Caco-2 (cell line): ENCODE measurements at regions not wholly inside any gene's neighbourhood (a gene's known extent, or its start where the extent isn't known, plus 50 kb on each side); places are given as distances from the start of the nearest gene placed in this dataset.

Experiments used
- BruUV-seq: library from RNA; stranded (reverse); fragments of 400-500 nt; replicated peaks from 2 replicates; lab custom pipeline; 2021; lab: Mats Ljungman, UMichigan
- CTCF ChIA-PET: fragments of 300-600 bp; sonication (Branson Sonifier 250); formaldehyde crosslinking; loops from one replicate; lab custom pipeline; 2022; ENCODE audit warnings: antibody characterized with exemption; lab: Charles Lee
- POLR2A ChIA-PET: fragments of 300-600 bp; sonication (Branson Sonifier 250); formaldehyde crosslinking; loops from one replicate; lab custom pipeline; 2022; ENCODE audit warnings: antibody characterized with exemption; lab: Charles Lee
- DNase-seq, 2 experiments: peaks; one replicate each; pipeline versions ENCODE4 v3.0.0 to v3.0.0-alpha.2; 2020 to 2022
- H3K27me3 ChIP-seq: replicated peaks from 2 replicates; pipeline ENCODE4 v1.6.0; 2011; ENCODE audit warnings: low read length; ENCODE audit not compliant: control insufficient read depth, insufficient read depth
- H3K36me3 ChIP-seq: 2 replicates; pipeline ENCODE4 v1.5.1; 2011; ENCODE audit warnings: low read length; ENCODE audit not compliant: control insufficient read depth, insufficient read depth
- H3K4me1 ChIP-seq: fragments of 250-450 bp; sonication (Bioruptor Pico); 2 replicates; pipeline ENCODE4 v1.5.1; 2020; ENCODE audit warnings: mild to moderate bottlenecking
- H3K4me3 ChIP-seq: 2 replicates; pipeline ENCODE4 v1.5.1; 2011; ENCODE audit warnings: low read depth, mild to moderate bottlenecking, control low read depth, low read length
- H3K9me3 ChIP-seq: fragments of 250-450 bp; sonication (Bioruptor Pico); 2 replicates; pipeline ENCODE4 v1.5.1; 2020; ENCODE audit warnings: mild to moderate bottlenecking, moderate library complexity
- H3K27ac Mint-ChIP-seq: one replicate; pipeline ENCODE4 v1.8.0; 2022; ENCODE audit warnings: mixed read lengths; ENCODE audit not compliant: unreplicated experiment
- H3K27me3 Mint-ChIP-seq: one replicate; pipeline ENCODE4 v1.8.0; 2022; ENCODE audit warnings: mixed read lengths; ENCODE audit not compliant: insufficient read depth, unreplicated experiment
- H3K36me3 Mint-ChIP-seq: one replicate; pipeline ENCODE4 v1.8.0; 2022; ENCODE audit warnings: mild to moderate bottlenecking, mixed read lengths; ENCODE audit not compliant: insufficient read depth, unreplicated experiment
- H3K4me1 Mint-ChIP-seq: one replicate; pipeline ENCODE4 v1.8.0; 2022; ENCODE audit warnings: low read depth, mixed read lengths; ENCODE audit not compliant: unreplicated experiment
- H3K4me3 Mint-ChIP-seq: one replicate; pipeline ENCODE4 v1.8.0; 2022; ENCODE audit warnings: mild to moderate bottlenecking, moderate library complexity, mixed read lengths; ENCODE audit not compliant: unreplicated experiment
- H3K9me3 Mint-ChIP-seq: one replicate; pipeline ENCODE4 v1.8.0; 2022; ENCODE audit warnings: mixed read lengths; ENCODE audit not compliant: unreplicated experiment
- intact Hi-C: fragments of 100-400 bp; cut with micrococcal nuclease; formaldehyde crosslinking; loops from one replicate; pipeline ENCODE4 v1.10.0; 2022; ENCODE audit not compliant: unreplicated experiment
- TF ChIP-seq, protein P1 (sequence below), 2 experiments: fragments of 200-600 bp in 1 of 2; IDR thresholded peaks; 1 replicate in 1 of 2; 2 replicates in 1 of 2; pipeline versions ENCODE4 v1.5.1 to v1.8.0; 2011 to 2022; ENCODE audit warnings: antibody characterized with exemption in 1 of 2, control low read depth in 1 of 2, inconsistent platforms in 1 of 2, low read depth in 1 of 2, low read length in 1 of 2, mild to moderate bottlenecking in 1 of 2, moderate library complexity in 1 of 2; ENCODE audit not compliant: insufficient read depth in 1 of 2, severe bottlenecking in 1 of 2, unreplicated experiment in 1 of 2

DNA sequence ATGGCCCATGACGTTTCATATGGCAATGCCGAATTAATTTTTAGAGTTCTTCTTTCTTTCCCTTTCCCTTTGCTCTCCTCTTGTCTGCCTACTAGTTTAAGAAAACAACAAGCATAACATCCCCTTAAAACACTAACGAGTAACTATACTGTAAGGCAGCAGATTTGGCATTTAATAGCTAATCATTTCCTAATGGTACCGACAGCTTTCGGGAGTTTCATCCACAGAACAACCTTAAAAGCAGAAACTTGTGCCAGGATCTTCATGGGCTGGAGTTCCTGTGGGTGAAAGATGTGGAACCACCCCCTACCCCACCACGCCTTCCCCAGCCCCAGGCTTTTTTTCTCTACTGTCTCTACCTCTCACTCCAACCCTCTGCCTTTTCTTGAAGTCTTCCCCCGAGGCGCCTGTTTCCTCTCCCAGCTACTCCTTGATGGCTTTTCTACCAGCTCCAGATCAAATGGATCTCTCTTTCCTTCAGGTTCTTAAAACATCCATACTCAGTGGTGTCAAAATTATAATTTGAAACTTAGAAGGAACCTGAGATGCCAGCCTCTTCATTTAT lies 319.5 kb downstream of the PIK3R1 start:
- no peak overlapping the region for H3K4me3 ChIP-seq
- Mint-ChIP-seq H3K36me3 (no peaks in the 10 kb centered on the region), H3K27ac (no peak overlapping the region), H3K4me3 (no peak overlapping the region), H3K27me3 (no peaks in the 10 kb centered on the region), H3K9me3 (no peaks in the 10 kb centered on the region), H3K4me1 (peaks cover 4% of the 10 kb centered on the region)
- TF ChIP-seq, protein P1, sequence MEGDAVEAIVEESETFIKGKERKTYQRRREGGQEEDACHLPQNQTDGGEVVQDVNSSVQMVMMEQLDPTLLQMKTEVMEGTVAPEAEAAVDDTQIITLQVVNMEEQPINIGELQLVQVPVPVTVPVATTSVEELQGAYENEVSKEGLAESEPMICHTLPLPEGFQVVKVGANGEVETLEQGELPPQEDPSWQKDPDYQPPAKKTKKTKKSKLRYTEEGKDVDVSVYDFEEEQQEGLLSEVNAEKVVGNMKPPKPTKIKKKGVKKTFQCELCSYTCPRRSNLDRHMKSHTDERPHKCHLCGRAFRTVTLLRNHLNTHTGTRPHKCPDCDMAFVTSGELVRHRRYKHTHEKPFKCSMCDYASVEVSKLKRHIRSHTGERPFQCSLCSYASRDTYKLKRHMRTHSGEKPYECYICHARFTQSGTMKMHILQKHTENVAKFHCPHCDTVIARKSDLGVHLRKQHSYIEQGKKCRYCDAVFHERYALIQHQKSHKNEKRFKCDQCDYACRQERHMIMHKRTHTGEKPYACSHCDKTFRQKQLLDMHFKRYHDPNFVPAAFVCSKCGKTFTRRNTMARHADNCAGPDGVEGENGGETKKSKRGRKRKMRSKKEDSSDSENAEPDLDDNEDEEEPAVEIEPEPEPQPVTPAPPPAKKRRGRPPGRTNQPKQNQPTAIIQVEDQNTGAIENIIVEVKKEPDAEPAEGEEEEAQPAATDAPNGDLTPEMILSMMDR (IDR thresholded peaks at IDR 0.05; ENCODE audit: insufficient read depth in 1 of 2, low read depth in 1 of 2, low read length in 1 of 2, severe bottlenecking in 1 of 2, unreplicated experiment in 1 of 2), result no peak
- no peaks in the 10 kb centered on the region for H3K9me3 ChIP-seq
- ChIA-PET CTCF (no interaction called here), POLR2A (no interaction called here)
- BruUV-seq, result no TSS peak
- no peaks in the 10 kb centered on the region for H3K36me3 ChIP-seq
- intact Hi-C loops, result no loop called here
- no peaks in the 10 kb centered on the region; the same call in 1 of the 2 replicates for H3K27me3 ChIP-seq
- DNase-seq, result no peak
- no peaks in the 10 kb centered on the region; the same call in 1 of the 2 replicates for H3K4me1 ChIP-seq

DNA sequence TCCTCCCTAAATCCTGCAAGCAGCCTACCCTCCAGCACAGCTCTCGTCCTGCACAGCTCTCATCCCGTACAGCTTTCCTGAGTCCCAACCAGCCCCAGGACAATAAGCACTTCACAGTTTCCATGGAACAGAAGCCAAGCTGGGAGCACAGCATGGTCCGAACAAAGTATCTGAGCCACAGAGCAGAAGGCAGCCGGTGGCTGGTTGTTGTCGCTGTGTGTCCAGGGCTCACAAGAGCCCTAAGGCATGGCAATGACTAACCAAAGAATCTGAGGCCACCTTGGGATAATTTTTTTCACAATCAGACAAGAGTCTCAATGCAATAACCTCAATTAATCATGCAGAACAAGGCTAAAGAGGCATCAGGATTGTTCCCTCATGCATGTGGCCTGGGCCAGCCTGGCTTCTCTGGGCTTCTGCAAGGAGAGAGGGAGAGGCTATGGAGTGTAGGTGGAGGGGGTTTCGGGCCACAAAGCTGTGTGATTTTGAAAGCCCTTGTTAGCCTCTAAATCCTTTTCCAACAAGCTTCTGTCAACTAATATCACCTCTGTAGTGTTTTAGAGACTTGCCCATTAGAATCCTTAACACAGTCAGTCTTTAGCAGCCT lies 323.4 kb downstream of the PIK3R1 start:
- peaks cover 4% of the 10 kb centered on the region for H3K4me1 Mint-ChIP-seq
- Histone ChIP-seq H3K4me1 (no peaks in the 10 kb centered on the region; the same call in 1 of the 2 replicates), H3K36me3 (no peaks in the 10 kb centered on the region), H3K9me3 (no peaks in the 10 kb centered on the region), H3K4me3 (no peak overlapping the region), H3K27me3 (no peaks in the 10 kb centered on the region; the same call in 1 of the 2 replicates)
- H3K9me3 Mint-ChIP-seq, result no peaks in the 10 kb centered on the region
- ChIA-PET POLR2A (no interaction called here), CTCF (no interaction called here)
- BruUV-seq, result no TSS peak
- no peaks in the 10 kb centered on the region for H3K36me3 Mint-ChIP-seq
- intact Hi-C loops, result no loop called here
- no peaks in the 10 kb centered on the region for H3K27me3 Mint-ChIP-seq
- TF ChIP-seq, protein P1 (IDR thresholded peaks at IDR 0.05; ENCODE audit: insufficient read depth in 1 of 2, low read depth in 1 of 2, low read length in 1 of 2, severe bottlenecking in 1 of 2, unreplicated experiment in 1 of 2), result no peak
- H3K4me3 Mint-ChIP-seq, result no peak overlapping the region
- peak overlapping the region; percentile 57 for H3K27ac Mint-ChIP-seq
- no peak for DNase-seq

DNA sequence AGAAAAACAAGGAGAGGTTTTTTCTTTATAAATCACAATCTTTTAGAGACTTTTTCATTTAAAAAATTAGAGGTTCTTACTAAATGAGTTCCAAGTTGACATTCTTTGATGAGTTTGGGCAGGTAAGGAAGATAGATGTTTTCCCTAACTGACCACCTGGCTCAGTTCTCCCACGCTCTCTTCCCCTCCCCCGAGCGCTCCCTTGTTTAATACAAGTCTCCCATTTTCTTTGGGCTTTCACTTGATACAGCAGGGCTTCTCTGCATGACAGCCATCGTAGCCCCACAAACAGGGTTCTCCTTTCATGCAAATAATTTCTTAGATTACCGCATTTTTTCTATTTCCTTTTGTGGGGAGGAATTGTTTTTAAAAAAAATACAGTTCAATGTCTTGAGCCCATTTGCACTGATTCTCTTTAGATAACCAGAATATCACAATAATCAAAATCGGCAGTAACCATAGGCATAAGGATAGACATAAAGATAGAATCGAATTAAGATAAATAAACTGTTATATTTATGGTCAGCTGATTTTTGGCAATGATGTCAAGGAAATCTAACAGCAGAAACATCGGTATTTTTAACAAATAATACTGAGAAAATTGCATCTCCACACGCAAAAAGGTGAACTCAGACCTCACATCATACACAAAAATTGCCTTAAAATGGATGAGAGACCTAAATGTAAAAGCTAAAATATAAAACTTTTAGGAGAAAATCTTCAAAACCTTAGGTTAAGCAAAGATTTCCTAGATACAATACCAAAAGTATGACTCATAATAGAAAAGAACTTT lies 325.4 kb downstream of the PIK3R1 start:
- Mint-ChIP-seq H3K27ac (no peak overlapping the region), H3K4me3 (no peak overlapping the region), H3K36me3 (no peaks in the 10 kb centered on the region), H3K4me1 (peaks cover 4% of the 10 kb centered on the region), H3K9me3 (no peaks in the 10 kb centered on the region), H3K27me3 (no peaks in the 10 kb centered on the region)
- intact Hi-C loops, result no loop called here
- BruUV-seq, result no TSS peak
- no peak for DNase-seq
- no peak overlapping the region for H3K4me3 ChIP-seq
- TF ChIP-seq, protein P1 (IDR thresholded peaks at IDR 0.05; ENCODE audit: insufficient read depth in 1 of 2, low read depth in 1 of 2, low read length in 1 of 2, severe bottlenecking in 1 of 2, unreplicated experiment in 1 of 2), result no peak
- ChIA-PET CTCF (no interaction called here), POLR2A (no interaction called here)
- no peaks in the 10 kb centered on the region; the same call in 1 of the 2 replicates for H3K27me3 ChIP-seq
- no peaks in the 10 kb centered on the region for H3K9me3 ChIP-seq
- H3K36me3 ChIP-seq, result no peaks in the 10 kb centered on the region
- H3K4me1 ChIP-seq, result no peaks in the 10 kb centered on the region
